ENCODE measurements at regions not wholly inside any gene's neighbourhood (a gene's known extent, or its start where the extent isn't known, plus 50 kb on each side); places are given as distances from the start of the nearest gene placed in this dataset.

DNA sequence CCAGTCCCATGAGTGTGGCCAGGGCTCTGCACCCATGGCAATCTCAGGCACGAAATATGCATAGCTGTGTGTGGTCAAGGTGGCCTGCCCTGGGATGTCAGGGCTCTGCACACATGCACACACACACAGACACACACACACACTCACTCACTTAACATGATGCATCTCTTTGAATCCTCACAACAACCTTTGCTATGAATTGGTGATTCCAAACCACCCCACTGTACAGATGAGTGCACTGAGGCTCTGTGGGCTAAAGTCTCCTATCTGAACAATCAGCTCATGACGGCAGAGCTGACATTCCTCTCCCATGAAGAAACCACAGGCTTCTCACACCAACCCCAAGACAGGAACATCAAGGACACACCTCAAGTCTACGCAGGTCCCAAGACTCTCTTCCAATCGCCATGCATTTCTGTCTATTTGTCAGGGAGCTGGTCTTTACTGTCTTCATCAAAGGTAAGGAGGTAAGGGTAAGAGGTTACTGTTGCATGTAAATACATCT is 131.6 kb downstream of the ETS2 start:
- no peak overlapping the region for H3K4me3 Mint-ChIP-seq (ENCODE audit: unreplicated experiment)
- H3K9me3 Mint-ChIP-seq (ENCODE audit: unreplicated experiment): no peaks in the 10 kb centered on the region
- no peak for DNase-seq (ENCODE audit: unreplicated experiment)
- peaks cover 9% of the 10 kb centered on the region for H3K4me1 Mint-ChIP-seq (ENCODE audit: insufficient read depth, unreplicated experiment)
- H3K27ac Mint-ChIP-seq (ENCODE audit: low read depth, unreplicated experiment): no peak overlapping the region
- TF ChIP-seq, protein P1, sequence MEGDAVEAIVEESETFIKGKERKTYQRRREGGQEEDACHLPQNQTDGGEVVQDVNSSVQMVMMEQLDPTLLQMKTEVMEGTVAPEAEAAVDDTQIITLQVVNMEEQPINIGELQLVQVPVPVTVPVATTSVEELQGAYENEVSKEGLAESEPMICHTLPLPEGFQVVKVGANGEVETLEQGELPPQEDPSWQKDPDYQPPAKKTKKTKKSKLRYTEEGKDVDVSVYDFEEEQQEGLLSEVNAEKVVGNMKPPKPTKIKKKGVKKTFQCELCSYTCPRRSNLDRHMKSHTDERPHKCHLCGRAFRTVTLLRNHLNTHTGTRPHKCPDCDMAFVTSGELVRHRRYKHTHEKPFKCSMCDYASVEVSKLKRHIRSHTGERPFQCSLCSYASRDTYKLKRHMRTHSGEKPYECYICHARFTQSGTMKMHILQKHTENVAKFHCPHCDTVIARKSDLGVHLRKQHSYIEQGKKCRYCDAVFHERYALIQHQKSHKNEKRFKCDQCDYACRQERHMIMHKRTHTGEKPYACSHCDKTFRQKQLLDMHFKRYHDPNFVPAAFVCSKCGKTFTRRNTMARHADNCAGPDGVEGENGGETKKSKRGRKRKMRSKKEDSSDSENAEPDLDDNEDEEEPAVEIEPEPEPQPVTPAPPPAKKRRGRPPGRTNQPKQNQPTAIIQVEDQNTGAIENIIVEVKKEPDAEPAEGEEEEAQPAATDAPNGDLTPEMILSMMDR (IDR thresholded peaks at IDR 0.05; ENCODE audit: unreplicated experiment): no peak
- ChIA-PET POLR2A (interaction anchor here (0.7 kb wide), 1 partner anchor 35 kb away, joined by 3 read pairs; no protein-coding TSS in a partner anchor), CTCF (no interaction called here)
- no peaks in the 10 kb centered on the region for H3K36me3 Mint-ChIP-seq (ENCODE audit: insufficient read depth, unreplicated experiment)
- intact Hi-C loops (cut with micrococcal nuclease): no loop called here
- BruUV-seq (replicated peaks): no TSS peak
- no peaks in the 10 kb centered on the region for H3K27me3 Mint-ChIP-seq (ENCODE audit: insufficient read depth, unreplicated experiment)

DNA sequence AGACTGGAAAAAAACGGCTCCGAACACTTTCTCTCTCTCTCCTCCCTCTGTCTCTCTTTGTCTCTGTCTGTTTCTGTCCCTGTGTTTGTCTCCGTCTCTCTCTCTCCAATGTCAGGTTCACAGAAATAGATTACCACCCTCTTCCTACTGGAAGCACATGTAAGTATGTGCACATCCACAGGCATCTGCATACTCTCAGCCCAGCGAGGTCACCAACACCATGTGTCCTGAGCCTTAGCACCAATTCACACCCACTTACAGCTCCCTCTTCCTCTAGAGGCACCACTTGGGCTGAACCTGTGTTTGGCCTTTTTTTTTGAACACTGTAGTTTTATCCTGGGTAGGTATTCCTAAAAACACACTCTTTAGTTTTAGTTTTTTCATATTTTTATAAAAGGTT is 130.5 kb downstream of the ETS2 start:
- ChIA-PET POLR2A (interaction anchor here (1.2 kb wide), 1 partner anchor 8 kb away, joined by 3 read pairs; no protein-coding TSS in a partner anchor), CTCF (no interaction called here)
- no TSS peak for BruUV-seq (replicated peaks)
- no peaks in the 10 kb centered on the region for H3K27me3 Mint-ChIP-seq (ENCODE audit: insufficient read depth, unreplicated experiment)
- H3K4me3 Mint-ChIP-seq (ENCODE audit: unreplicated experiment): no peak overlapping the region
- no peaks in the 10 kb centered on the region for H3K9me3 Mint-ChIP-seq (ENCODE audit: unreplicated experiment)
- no peak overlapping the region for H3K27ac Mint-ChIP-seq (ENCODE audit: low read depth, unreplicated experiment)
- TF ChIP-seq, protein P1 (IDR thresholded peaks at IDR 0.05; ENCODE audit: unreplicated experiment): no peak
- H3K36me3 Mint-ChIP-seq (ENCODE audit: insufficient read depth, unreplicated experiment): no peaks in the 10 kb centered on the region
- H3K4me1 Mint-ChIP-seq (ENCODE audit: insufficient read depth, unreplicated experiment): peaks cover 13% of the 10 kb centered on the region
- intact Hi-C loops (cut with micrococcal nuclease): no loop called here
- no peak for DNase-seq (ENCODE audit: unreplicated experiment)

DNA sequence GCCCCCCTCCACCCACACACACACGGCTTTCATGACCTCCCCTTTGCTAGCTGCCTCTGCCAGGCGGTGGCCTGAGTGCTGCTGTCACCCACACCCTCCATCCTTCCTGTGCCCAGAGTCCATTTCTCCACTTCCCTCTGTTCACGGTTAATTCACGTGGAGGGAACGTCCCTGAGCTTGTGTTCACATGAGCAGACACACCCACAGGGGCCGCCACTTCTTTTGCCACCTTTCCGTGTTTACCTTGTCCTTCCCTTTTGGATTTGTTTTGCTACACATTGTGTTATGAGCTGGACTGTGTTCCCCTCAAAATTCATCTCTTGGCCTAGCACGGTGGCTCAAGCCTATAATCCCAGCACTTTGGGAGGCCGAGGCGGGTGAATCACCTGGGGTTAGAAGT is 128.0 kb downstream of the ETS2 start:
- H3K27me3 Mint-ChIP-seq (ENCODE audit: insufficient read depth, unreplicated experiment): no peaks in the 10 kb centered on the region
- BruUV-seq (replicated peaks): no TSS peak
- no peaks in the 10 kb centered on the region for H3K36me3 Mint-ChIP-seq (ENCODE audit: insufficient read depth, unreplicated experiment)
- peaks cover 22% of the 10 kb centered on the region for H3K4me1 Mint-ChIP-seq (ENCODE audit: insufficient read depth, unreplicated experiment)
- intact Hi-C loops (cut with micrococcal nuclease): no loop called here
- CTCF ChIA-PET: no interaction called here
- no peak for DNase-seq (ENCODE audit: unreplicated experiment)
- TF ChIP-seq, protein P1 (IDR thresholded peaks at IDR 0.05; ENCODE audit: unreplicated experiment): no peak
- H3K4me3 Mint-ChIP-seq (ENCODE audit: unreplicated experiment): no peak overlapping the region
- POLR2A ChIA-PET: interaction anchor here (1.2 kb wide), 1 partner anchor 9 kb away, joined by 4 read pairs; no protein-coding TSS in a partner anchor
- peaks cover 7% of the 10 kb centered on the region for H3K9me3 Mint-ChIP-seq (ENCODE audit: unreplicated experiment)
- H3K27ac Mint-ChIP-seq (ENCODE audit: low read depth, unreplicated experiment): no peak overlapping the region

DNA sequence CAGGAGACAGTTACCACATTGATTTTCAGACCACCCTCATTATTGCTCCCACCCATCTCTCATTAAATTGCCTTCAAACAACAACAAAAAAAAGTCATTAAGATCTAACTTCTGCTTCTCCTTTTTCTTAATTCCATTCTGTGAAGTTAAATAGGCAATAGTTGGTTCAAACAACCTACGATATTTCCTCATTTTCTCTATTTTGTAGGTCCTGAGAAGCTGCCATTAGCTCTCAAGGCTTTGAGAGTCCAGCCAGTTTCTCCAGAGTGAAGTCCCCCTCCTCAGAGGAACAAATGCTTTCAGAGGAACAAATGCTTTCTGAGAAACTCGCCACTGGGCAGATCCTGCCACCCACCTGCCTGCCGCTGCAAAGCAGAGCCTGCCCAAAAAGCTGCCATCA is 125.6 kb downstream of the ETS2 start:
- no TSS peak for BruUV-seq (replicated peaks)
- TF ChIP-seq, protein P1 (IDR thresholded peaks at IDR 0.05; ENCODE audit: unreplicated experiment): no peak
- H3K27ac Mint-ChIP-seq (ENCODE audit: low read depth, unreplicated experiment): no peak overlapping the region
- peaks cover 12% of the 10 kb centered on the region for H3K4me1 Mint-ChIP-seq (ENCODE audit: insufficient read depth, unreplicated experiment)
- ChIA-PET POLR2A (interaction anchor here (0.5 to 4.1 kb wide), 7 partner anchors 10 to 530 kb away, joined by 3 to 12 read pairs (median 3); no protein-coding TSS in a partner anchor), CTCF (interaction anchor here (1.1 kb wide), 1 partner anchor 74 kb away, joined by 3 read pairs; no protein-coding TSS in a partner anchor)
- no peaks in the 10 kb centered on the region for H3K36me3 Mint-ChIP-seq (ENCODE audit: insufficient read depth, unreplicated experiment)
- intact Hi-C loops (cut with micrococcal nuclease): no loop called here
- no peaks in the 10 kb centered on the region for H3K27me3 Mint-ChIP-seq (ENCODE audit: insufficient read depth, unreplicated experiment)
- DNase-seq (ENCODE audit: unreplicated experiment): no peak
- H3K4me3 Mint-ChIP-seq (ENCODE audit: unreplicated experiment): no peak overlapping the region
- peaks cover 7% of the 10 kb centered on the region for H3K9me3 Mint-ChIP-seq (ENCODE audit: unreplicated experiment)
